ENCODE measurements at regions not wholly inside any gene's neighbourhood (a gene's known extent, or its start where the extent isn't known, plus 50 kb on each side); places are given as distances from the start of the nearest gene placed in this dataset.
"Not testable (repeated sequence)": the region's sequence is repeated elsewhere in the genome, so short reads cannot be mapped to it uniquely, and the experiment has no call there.

DNA sequence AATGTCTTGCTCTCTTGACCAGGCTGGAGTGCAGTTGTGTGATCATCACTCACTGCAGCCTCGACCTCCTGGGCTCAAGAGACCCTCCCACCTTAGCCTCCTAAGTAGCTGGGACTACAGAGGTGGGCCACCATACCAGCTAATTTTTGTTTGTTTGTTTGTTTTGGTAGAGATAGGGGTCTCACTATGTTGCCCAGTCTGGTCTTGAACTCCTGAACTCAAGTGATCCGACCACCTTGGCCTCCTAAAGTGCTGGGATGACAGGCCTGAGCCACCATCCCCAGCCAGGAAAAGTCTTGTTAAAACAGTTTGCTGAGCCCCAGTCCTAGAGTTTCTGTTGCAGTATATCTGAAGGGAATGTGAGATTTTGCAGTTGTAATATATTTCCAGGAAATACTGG lies 83.9 kb downstream of the SKIDA1 start:
- H3K4me3 ChIP-seq (ENCODE audit: low read depth, low read length): no peak overlapping the region
- TF ChIP-seq, protein P1, sequence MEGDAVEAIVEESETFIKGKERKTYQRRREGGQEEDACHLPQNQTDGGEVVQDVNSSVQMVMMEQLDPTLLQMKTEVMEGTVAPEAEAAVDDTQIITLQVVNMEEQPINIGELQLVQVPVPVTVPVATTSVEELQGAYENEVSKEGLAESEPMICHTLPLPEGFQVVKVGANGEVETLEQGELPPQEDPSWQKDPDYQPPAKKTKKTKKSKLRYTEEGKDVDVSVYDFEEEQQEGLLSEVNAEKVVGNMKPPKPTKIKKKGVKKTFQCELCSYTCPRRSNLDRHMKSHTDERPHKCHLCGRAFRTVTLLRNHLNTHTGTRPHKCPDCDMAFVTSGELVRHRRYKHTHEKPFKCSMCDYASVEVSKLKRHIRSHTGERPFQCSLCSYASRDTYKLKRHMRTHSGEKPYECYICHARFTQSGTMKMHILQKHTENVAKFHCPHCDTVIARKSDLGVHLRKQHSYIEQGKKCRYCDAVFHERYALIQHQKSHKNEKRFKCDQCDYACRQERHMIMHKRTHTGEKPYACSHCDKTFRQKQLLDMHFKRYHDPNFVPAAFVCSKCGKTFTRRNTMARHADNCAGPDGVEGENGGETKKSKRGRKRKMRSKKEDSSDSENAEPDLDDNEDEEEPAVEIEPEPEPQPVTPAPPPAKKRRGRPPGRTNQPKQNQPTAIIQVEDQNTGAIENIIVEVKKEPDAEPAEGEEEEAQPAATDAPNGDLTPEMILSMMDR (IDR thresholded peaks at IDR 0.05; ENCODE audit: control insufficient read depth, extremely low read depth, insufficient read depth): no peak
- DNase-seq (ENCODE audit: low read depth): no peak

DNA sequence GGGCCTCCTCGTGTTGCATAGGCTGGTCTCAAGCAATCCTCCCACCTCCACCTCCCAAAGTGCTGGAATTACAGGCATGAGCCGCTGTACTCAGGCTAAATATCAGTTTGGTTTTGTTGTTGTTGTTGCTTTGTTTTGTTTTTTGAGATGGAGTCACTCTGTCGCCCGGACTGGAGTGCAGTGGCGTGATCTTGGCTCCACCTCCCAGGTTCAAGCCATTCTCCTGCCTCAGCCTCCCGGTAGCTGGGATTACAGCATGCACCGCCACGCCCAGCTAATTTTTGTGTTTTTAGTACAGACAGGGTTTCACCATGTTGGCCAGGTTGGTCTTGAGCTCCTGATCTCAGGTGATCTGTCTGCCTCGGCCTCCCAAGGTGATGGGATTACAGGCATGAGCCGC lies 86.6 kb downstream of the SKIDA1 start:
- DNase-seq (ENCODE audit: low read depth); H3K4me3 ChIP-seq (ENCODE audit: low read depth, low read length): not testable (repeated sequence)

DNA sequence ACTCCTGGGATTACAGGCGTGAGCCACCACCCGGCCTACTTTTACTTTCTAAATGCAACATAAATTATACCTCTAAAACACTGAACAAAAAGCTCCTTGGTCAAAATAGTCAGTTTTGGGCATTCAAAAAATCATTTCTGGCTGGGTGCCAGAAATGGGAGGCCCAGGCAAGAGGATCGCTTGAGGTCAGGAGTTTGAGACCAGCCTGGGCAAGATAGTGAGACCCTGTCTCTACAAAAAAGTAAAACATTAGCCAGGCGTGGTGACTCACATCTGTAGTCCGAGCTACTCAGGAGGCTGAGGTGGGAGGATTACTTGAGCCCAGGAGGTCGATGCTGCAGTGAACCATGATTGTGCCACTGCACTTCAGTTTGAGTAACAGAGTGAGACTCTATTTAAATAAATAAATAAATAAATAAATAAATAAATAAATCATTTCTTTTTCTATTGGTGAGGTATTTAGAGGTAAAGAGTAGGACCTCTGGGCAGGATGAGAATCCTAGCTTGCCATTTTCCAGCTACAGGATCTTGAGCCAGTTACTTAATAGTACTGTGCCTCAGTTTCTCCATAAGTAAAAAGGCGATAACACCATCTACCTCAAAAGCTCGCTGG lies 87.6 kb downstream of the SKIDA1 start:
- TF ChIP-seq, protein P1 (IDR thresholded peaks at IDR 0.05; ENCODE audit: control insufficient read depth, extremely low read depth, insufficient read depth): no peak
- DNase-seq (ENCODE audit: low read depth): no peak
- no peak overlapping the region for H3K4me3 ChIP-seq (ENCODE audit: low read depth, low read length)

DNA sequence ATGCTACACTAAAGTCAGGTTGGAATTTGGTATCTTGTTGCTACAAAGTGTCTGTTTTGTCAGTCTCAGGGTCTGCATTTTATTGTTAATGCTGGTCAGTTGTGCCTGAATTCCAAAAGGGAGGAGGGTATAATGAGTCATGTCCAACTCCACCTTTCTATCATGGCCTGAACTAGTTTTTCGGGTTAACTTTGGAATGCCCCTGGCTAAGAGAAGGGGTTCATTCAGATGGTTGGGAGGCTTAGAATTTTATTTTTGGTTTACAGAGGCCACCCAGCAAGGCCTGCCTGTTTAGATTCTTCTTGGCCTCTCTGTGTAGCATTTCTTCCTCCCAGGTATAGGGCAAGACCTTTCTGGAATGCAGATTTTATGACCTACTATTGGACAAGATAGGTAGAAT lies 93.2 kb downstream of the SKIDA1 start:
- TF ChIP-seq, protein P1 (IDR thresholded peaks at IDR 0.05; ENCODE audit: control insufficient read depth, extremely low read depth, insufficient read depth): no peak
- DNase-seq (ENCODE audit: low read depth): no peak
- no peak overlapping the region for H3K4me3 ChIP-seq (ENCODE audit: low read depth, low read length)

DNA sequence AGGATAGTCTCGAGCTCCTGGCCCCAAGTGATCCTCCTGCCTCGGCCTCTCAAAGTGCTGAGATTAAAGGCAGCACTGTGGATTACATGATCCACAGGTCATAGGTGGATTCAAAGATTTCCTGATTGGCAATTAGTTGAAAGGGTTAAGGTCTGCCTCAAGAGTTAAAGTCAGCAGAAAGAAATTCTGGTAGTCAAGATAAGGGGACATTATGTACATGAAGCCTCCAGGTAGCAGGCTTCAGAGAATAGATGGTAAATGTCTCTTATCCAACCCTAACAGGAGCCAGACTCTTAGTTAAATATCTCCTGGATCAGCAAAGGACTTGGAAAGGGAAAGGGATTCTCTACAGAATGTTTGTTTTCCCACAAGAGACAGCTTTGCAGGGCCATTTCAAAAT lies 93.7 kb downstream of the SKIDA1 start:
- no peak overlapping the region for H3K4me3 ChIP-seq (ENCODE audit: low read depth, low read length)
- DNase-seq (ENCODE audit: low read depth): no peak
- TF ChIP-seq, protein P1 (IDR thresholded peaks at IDR 0.05; ENCODE audit: control insufficient read depth, extremely low read depth, insufficient read depth): no peak

DNA sequence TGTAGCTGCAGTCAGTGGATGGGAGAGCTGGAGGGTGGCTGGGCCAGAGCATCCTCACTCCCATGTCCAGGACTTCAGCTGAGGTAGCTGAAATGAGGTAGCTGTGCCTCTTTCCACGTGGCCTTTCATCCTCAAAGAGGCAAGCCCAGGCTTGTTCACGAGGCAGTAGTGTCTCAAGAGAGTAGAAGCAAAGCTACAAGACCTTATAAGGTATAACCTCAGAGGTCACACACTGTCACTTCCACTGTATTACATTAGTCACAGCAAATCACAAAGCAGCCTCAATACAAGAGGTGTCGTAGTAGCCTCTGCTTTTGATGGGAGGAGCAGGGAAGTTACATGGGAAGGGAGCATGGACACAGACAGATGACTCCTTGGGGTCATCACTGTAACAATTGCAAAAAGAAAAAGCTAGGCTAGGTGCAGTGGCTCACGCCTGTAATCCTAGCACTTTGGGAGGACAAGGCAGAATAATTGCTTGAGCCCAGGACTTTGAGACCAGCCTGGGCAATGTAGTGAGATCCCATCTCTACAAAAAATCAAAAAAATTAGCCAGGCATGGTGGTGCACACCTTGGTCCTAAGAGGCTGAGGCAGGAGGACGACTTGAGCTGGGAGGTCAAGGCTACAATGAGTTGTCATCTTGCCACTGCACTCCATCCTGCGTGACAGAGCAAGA lies 97.5 kb downstream of the SKIDA1 start:
- no peak for DNase-seq (ENCODE audit: low read depth)

DNA sequence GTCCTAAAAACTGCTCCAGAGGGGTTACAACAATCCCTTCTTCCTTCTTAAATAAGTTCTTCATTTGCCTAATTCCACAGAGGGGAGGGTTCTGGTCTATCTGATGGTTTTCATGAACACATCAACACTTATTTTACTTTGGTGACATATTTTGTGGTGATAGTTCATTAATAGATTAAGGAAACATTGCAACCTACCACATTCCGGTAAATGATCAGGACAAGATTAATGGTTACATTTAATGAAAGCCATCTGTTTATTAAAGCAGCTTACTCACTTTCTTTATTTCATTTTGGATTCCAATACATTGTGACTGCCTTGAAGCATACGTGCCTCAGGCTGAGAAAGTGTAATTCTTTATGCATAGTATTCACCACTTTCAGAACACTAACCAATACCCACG lies 101.0 kb downstream of the SKIDA1 start:
- no peak for DNase-seq (ENCODE audit: low read depth)
- TF ChIP-seq, protein P1 (IDR thresholded peaks at IDR 0.05; ENCODE audit: control insufficient read depth, extremely low read depth, insufficient read depth): no peak
- no peak overlapping the region for H3K4me3 ChIP-seq (ENCODE audit: low read depth, low read length)

More for the DNA sequence above, 97.5 kb downstream of the SKIDA1 start:
- TF ChIP-seq, protein P1 (IDR thresholded peaks at IDR 0.05; ENCODE audit: control insufficient read depth, extremely low read depth, insufficient read depth): no peak
- H3K4me3 ChIP-seq (ENCODE audit: low read depth, low read length): no peak overlapping the region
